H1 (cell line): ENCODE measurements at regions not wholly inside any gene's neighbourhood (a gene's known extent, or its start where the extent isn't known, plus 50 kb on each side); places are given as distances from the start of the nearest gene placed in this dataset.
"Not testable (repeated sequence)": the region's sequence is repeated elsewhere in the genome, so short reads cannot be mapped to it uniquely, and the experiment has no call there.

Experiments
- CTCF ChIA-PET: fragments of 300-600 bp; sonication (Branson Sonifier 250); formaldehyde crosslinking; loops from one replicate; lab custom pipeline; 2021; ENCODE audit not compliant: partially characterized antibody; lab: Charles Lee
- POLR2A ChIA-PET: fragments of 300-600 bp; sonication (Branson Sonifier 250); formaldehyde crosslinking; loops from one replicate; lab custom pipeline; 2021; ENCODE audit warnings: inconsistent platforms; ENCODE audit not compliant: partially characterized antibody; lab: Charles Lee
- DNase-seq, 2 experiments: peaks; one replicate each; pipeline versions ENCODE4 v3.0.0 to v3.0.0-alpha.2; 2010 to 2022; ENCODE audit warnings: low spot score in 2 of 2, low read depth in 1 of 2, mixed read lengths in 1 of 2
- FAIRE-seq: peaks from 2 replicates; lab custom pipeline; 2011; peaks lifted over from hg19 to GRCh38; lab: Jason Lieb, UNC
- H2AFZ ChIP-seq: 2 replicates; pipeline ENCODE4 v1.8.1; 2012; ENCODE audit warnings: low read length, inconsistent platforms
- H2AK5ac ChIP-seq: 2 replicates; pipeline ENCODE4 v1.6.1; 2013; ENCODE audit warnings: low read depth, low read length
- H2BK120ac ChIP-seq: replicated peaks from 2 replicates; pipeline ENCODE3; 2013; ENCODE audit warnings: low read depth, low read length, inconsistent platforms
- H2BK12ac ChIP-seq: 2 replicates; pipeline ENCODE4 v1.6.1; 2013; ENCODE audit warnings: low read depth, low read length
- H2BK15ac ChIP-seq: 2 replicates; pipeline ENCODE4 v1.6.1; 2013; ENCODE audit warnings: low read length
- H2BK20ac ChIP-seq: 2 replicates; pipeline ENCODE4 v1.6.1; 2013; ENCODE audit warnings: low read length
- H2BK5ac ChIP-seq: 2 replicates; pipeline ENCODE4 v1.6.1; 2013; ENCODE audit warnings: low read depth, low read length
- H3K14ac ChIP-seq: 2 replicates; pipeline ENCODE4 v1.6.1; 2013; ENCODE audit warnings: inconsistent platforms; ENCODE audit not compliant: insufficient read length
- H3K18ac ChIP-seq: 2 replicates; pipeline ENCODE4 v1.6.1; 2013; ENCODE audit warnings: low read length; ENCODE audit errors: extremely low read depth
- H3K23ac ChIP-seq: 2 replicates; pipeline ENCODE4 v1.6.1; 2013; ENCODE audit warnings: inconsistent platforms; ENCODE audit not compliant: insufficient read length
- H3K23me2 ChIP-seq: 2 replicates; pipeline ENCODE4 v1.6.1; 2013; ENCODE audit warnings: low read depth, low read length
- H3K27ac ChIP-seq: 2 replicates; pipeline ENCODE4 v1.6.1; 2011; ENCODE audit warnings: low read depth, low read length, inconsistent platforms
- H3K27me3 ChIP-seq, 4 experiments: replicated peaks in 1 of 4; 1 replicate in 1 of 4; 2 replicates in 3 of 4; pipeline versions ENCODE4 v1.6.1 to v1.8.1; 2011 to 2013; ENCODE audit warnings: low read length in 3 of 4, mild to moderate bottlenecking in 3 of 4, inconsistent platforms in 2 of 4, mixed read lengths in 2 of 4, moderate library complexity in 1 of 4; ENCODE audit not compliant: control insufficient read depth in 3 of 4, insufficient read depth in 3 of 4; ENCODE audit errors: extremely low read depth in 1 of 4
- H3K36me3 ChIP-seq, 4 experiments: 2 replicates each; pipeline versions ENCODE4 v1.6.1 to v1.8.1; 2011 to 2013; ENCODE audit warnings: mild to moderate bottlenecking in 4 of 4, low read length in 3 of 4, moderate library complexity in 2 of 4, control low read depth in 1 of 4, inconsistent platforms in 1 of 4; ENCODE audit not compliant: insufficient read depth in 4 of 4, control insufficient read depth in 2 of 4
- H3K4ac ChIP-seq: replicated peaks from 2 replicates; pipeline ENCODE3; 2013; ENCODE audit warnings: low read length, low read depth, mixed read lengths, inconsistent platforms; ENCODE audit not compliant: insufficient read length
- H3K4me1 ChIP-seq, 4 experiments: replicated peaks in 1 of 4; 1 replicate in 1 of 4; 2 replicates in 3 of 4; pipeline versions ENCODE4 v1.6.1 to v1.8.1; 2011 to 2013; ENCODE audit warnings: low read length in 3 of 4, inconsistent platforms in 2 of 4, mixed read lengths in 1 of 4; ENCODE audit not compliant: insufficient read depth in 4 of 4, control insufficient read depth in 3 of 4
- H3K4me2 ChIP-seq, 2 experiments: 2 replicates each; pipeline versions ENCODE4 v1.6.1 to v1.8.1; 2011 to 2013; ENCODE audit warnings: low read depth in 2 of 2, low read length in 2 of 2, control low read depth in 1 of 2, inconsistent platforms in 1 of 2, mild to moderate bottlenecking in 1 of 2; ENCODE audit not compliant: insufficient read depth in 1 of 2
- H3K4me3 ChIP-seq, 4 experiments: fragments of 200-600, 300-600 bp in 1 of 4; sonication (generic), shearing (Covaris generic), sonication (Bioruptor Twin) in 1 of 4; 2 replicates each; pipeline versions ENCODE4 v1.5.1 to v1.8.1; 2011 to 2016; ENCODE audit warnings: low read length in 4 of 4, low read depth in 3 of 4, control low read depth in 2 of 4, inconsistent platforms in 2 of 4, mild to moderate bottlenecking in 2 of 4, mixed read lengths in 1 of 4, moderate library complexity in 1 of 4; ENCODE audit not compliant: insufficient read depth in 2 of 4; ENCODE audit errors: extremely low read depth in 1 of 4
- H3K56ac ChIP-seq: replicated peaks from 2 replicates; pipeline ENCODE3; 2013; ENCODE audit warnings: low read depth, mild to moderate bottlenecking, mixed read lengths, low read length, inconsistent platforms; ENCODE audit not compliant: insufficient read length
- H3K79me1 ChIP-seq: 2 replicates; pipeline ENCODE4 v1.6.1; 2013; ENCODE audit warnings: low read depth, low read length, control low read depth
- H3K79me2 ChIP-seq, 2 experiments: 2 replicates each; pipeline versions ENCODE4 v1.6.1 to v1.8.1; 2012 to 2013; ENCODE audit warnings: low read length in 2 of 2, mild to moderate bottlenecking in 2 of 2, inconsistent platforms in 1 of 2; ENCODE audit not compliant: insufficient read depth in 2 of 2, control insufficient read depth in 1 of 2
- H3K9ac ChIP-seq, 4 experiments: replicated peaks in 1 of 4; 1 replicate in 1 of 4; 2 replicates in 3 of 4; pipeline versions ENCODE4 v1.6.1 to v1.8.1; 2011 to 2013; ENCODE audit warnings: low read depth in 3 of 4, low read length in 3 of 4, control low read depth in 2 of 4, mild to moderate bottlenecking in 2 of 4, moderate library complexity in 2 of 4, inconsistent platforms in 1 of 4; ENCODE audit errors: extremely low read depth in 1 of 4
- H3K9me3 ChIP-seq, 2 experiments: 2 replicates each; pipeline versions ENCODE4 v1.6.1 to v1.8.1; 2012 to 2013; ENCODE audit warnings: mild to moderate bottlenecking in 2 of 2, moderate library complexity in 2 of 2, control low read depth in 1 of 2, inconsistent platforms in 1 of 2, low read depth in 1 of 2, low read length in 1 of 2, mixed read lengths in 1 of 2; ENCODE audit not compliant: insufficient read depth in 2 of 2
- H4K20me1 ChIP-seq, 2 experiments: replicated peaks in 1 of 2; 2 replicates each; pipeline versions ENCODE3 to v1.8.1; 2011 to 2013; ENCODE audit warnings: inconsistent platforms in 2 of 2, low read length in 2 of 2, mild to moderate bottlenecking in 1 of 2; ENCODE audit not compliant: insufficient read depth in 2 of 2, control insufficient read depth in 1 of 2
- H4K5ac ChIP-seq: 2 replicates; pipeline ENCODE4 v1.6.1; 2013; ENCODE audit warnings: low read length, low read depth, mixed read lengths, inconsistent platforms; ENCODE audit not compliant: insufficient read length
- H4K8ac ChIP-seq: 2 replicates; pipeline ENCODE4 v1.8.0; 2013; ENCODE audit warnings: mild to moderate bottlenecking, moderate library complexity, low read length, inconsistent platforms; ENCODE audit not compliant: insufficient read depth; ENCODE audit errors: extremely low read depth
- H4K91ac ChIP-seq: replicated peaks from 2 replicates; pipeline ENCODE3; 2013; ENCODE audit warnings: low read length, mixed read lengths, inconsistent platforms; ENCODE audit not compliant: insufficient read length
- WGBS, 2 experiments: shearing (Covaris generic) in 1 of 2; methylation state at CpG; one replicate each; pipeline versions ENCODE4 v1.1.6 to v1.1.7; 2013 to 2015; ENCODE audit warnings: low lambda C conversion rate in 2 of 2, mixed read lengths in 2 of 2, inconsistent platforms in 1 of 2, low coverage in 1 of 2, missing lambda C conversion rate in 1 of 2; ENCODE audit not compliant: insufficient replicate concordance in 2 of 2, insufficient coverage in 1 of 2, insufficient read length in 1 of 2; ENCODE audit errors: extremely low coverage in 1 of 2, missing lambda C conversion rate in 1 of 2; 5-methylcytosine and 5-hydroxymethylcytosine counted together

DNA sequence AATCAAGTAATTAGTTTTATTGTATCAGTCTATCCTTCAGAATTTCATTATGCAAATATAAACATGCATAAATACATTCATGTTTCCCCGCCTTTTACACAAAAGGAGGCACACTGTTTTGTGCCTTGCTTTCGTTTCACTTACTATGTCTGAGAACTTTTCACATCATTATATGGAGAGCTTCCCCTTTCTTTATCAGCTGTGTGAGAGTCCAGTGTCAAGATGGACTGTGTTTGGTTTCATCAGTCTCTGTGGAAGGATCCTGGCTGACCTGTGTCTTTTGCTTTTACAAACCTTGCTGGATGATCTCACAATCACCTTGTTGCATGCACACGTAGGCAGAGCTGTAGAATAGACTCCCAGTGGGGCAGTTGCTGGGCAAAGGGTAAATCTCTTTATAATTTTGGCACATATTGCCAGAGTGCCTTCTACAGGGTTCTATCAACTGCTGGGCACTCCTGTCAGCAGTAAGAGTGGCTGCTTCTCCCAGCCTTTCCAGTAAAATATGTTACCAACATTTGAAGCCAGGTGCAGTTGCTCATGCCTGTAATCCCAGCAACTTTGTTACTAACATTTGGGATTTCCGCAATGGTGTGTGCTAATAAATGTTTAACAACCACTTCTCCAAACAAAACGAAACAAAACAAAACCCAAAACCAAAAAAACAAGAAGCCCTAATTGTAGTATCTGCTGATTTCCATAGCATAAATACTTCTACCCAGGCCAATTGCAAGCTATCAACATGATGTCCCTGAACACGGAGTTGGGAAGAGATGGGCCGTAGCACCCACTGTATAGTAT is 270.0 kb upstream of the PLGLB1 start:
- CTCF ChIA-PET, H3K9ac ChIP-seq, FAIRE-seq, H4K20me1 ChIP-seq, H3K18ac ChIP-seq, POLR2A ChIA-PET, DNase-seq, H2AK5ac ChIP-seq, H3K23me2 ChIP-seq, H4K91ac ChIP-seq, H3K9me3 ChIP-seq, H3K4me1 ChIP-seq, H3K36me3 ChIP-seq, H2BK120ac ChIP-seq, H2BK15ac ChIP-seq, H2BK5ac ChIP-seq, H3K14ac ChIP-seq, H2AFZ ChIP-seq, H4K5ac ChIP-seq, H2BK20ac ChIP-seq, H3K27ac ChIP-seq, H3K27me3 ChIP-seq, H2BK12ac ChIP-seq, H3K56ac ChIP-seq, H4K8ac ChIP-seq, H3K4me2 ChIP-seq, H3K4ac ChIP-seq, H3K79me1 ChIP-seq, H3K23ac ChIP-seq, H3K79me2 ChIP-seq, H3K4me3 ChIP-seq: not testable (repeated sequence)
- 88% methylated on average over 6 of the region's 7 CpGs; no CpG with 5 or more reads in 1 of the 2 experiments for WGBS, 2 experiments
